Breast epithelium (tissue), 4 donors: ENCODE measurements at regions not wholly inside any gene's neighbourhood (a gene's known extent, or its start where the extent isn't known, plus 50 kb on each side); places are given as distances from the start of the nearest gene placed in this dataset.

Experiments
- DNase-seq, 2 donors: peaks; one replicate each; pipeline ENCODE4 v3.0.0-alpha.2; 2019; ENCODE audit warnings: low spot score in 2 of 2
- H3K27ac ChIP-seq, 2 donors: fragments of 200-600 bp; sonication (generic) in 1 of 2; one replicate each; pipeline ENCODE4 v1.5.1; 2016 to 2019; ENCODE audit warnings: mild to moderate bottlenecking in 1 of 2
- H3K27me3 ChIP-seq, 2 donors: fragments of 200-600 bp; sonication (generic) in 1 of 2; one replicate each; pipeline versions ENCODE4 v1.5.1 to v1.6.0; 2017 to 2019; ENCODE audit warnings: control low read depth in 1 of 2, mild to moderate bottlenecking in 1 of 2
- H3K36me3 ChIP-seq: fragments of 200-600 bp; one replicate; pipeline ENCODE4 v1.5.1; 2019
- H3K4me1 ChIP-seq, 2 donors: fragments of 200-600 bp; sonication (generic); one replicate each; pipeline ENCODE4 v1.5.1; 2016 to 2019; ENCODE audit warnings: control low read depth in 1 of 2
- H3K4me3 ChIP-seq, 3 donors: fragments of 200-600 bp; sonication (generic); 1 replicate in 2 of 3; 2 replicates in 1 of 3; pipeline ENCODE4 v1.5.1; 2016 to 2019; ENCODE audit warnings: mild to moderate bottlenecking in 3 of 3, moderate library complexity in 2 of 3
- H3K9me3 ChIP-seq, 2 donors: fragments of 200-600 bp; sonication (generic) in 1 of 2; one replicate each; pipeline ENCODE4 v1.5.1; 2016 to 2019; ENCODE audit warnings: control low read depth in 1 of 2
- CTCF ChIP-seq, 3 donors: fragments of 450-650 bp; IDR thresholded peaks; one replicate each; pipeline ENCODE4 v1.5.1; 2016 to 2017; ENCODE audit warnings: antibody characterized with exemption in 3 of 3, mild to moderate bottlenecking in 3 of 3, moderate library complexity in 3 of 3
- POLR2A ChIP-seq: fragments of 450-650 bp; IDR thresholded peaks from one replicate; pipeline ENCODE4 v1.6.1; 2016; ENCODE audit warnings: antibody characterized with exemption, mild to moderate bottlenecking, moderate library complexity
- POLR2AphosphoS5 ChIP-seq, 3 donors: sonication (generic); formaldehyde crosslinking; IDR thresholded peaks; one replicate each; pipeline ENCODE4 v1.6.1; 2017; ENCODE audit warnings: antibody characterized with exemption in 3 of 3
- intact Hi-C: fragments of 100-400 bp; cut with DNase I; formaldehyde crosslinking; loops from one replicate; pipeline ENCODE4 v1.15.1; 2023; ENCODE audit warnings: low total_unique reads

GRCh38 chr4:165668694-165669093 lies 204.3 kb upstream of the TLL1 start:
- H3K27me3 ChIP-seq, result no peaks in the 10 kb centered on the region
- intact Hi-C loops, result no loop called here
- no peaks in the 10 kb centered on the region for H3K9me3 ChIP-seq
- no peaks in the 10 kb centered on the region for H3K4me1 ChIP-seq
- H3K4me3 ChIP-seq, result no peak overlapping the region
- H3K36me3 ChIP-seq, result no peaks in the 10 kb centered on the region
- TF ChIP-seq POLR2AphosphoS5 (IDR thresholded peaks at IDR 0.05) (no peak), CTCF (IDR thresholded peaks at IDR 0.05) (no peak), POLR2A (no peak)
- H3K27ac ChIP-seq, result no peak overlapping the region
- no peak for DNase-seq

- no peaks in the 10 kb centered on the region for H3K9me3 ChIP-seq
- H3K36me3 ChIP-seq, result no peaks in the 10 kb centered on the region
- H3K27me3 ChIP-seq, result no peaks in the 10 kb centered on the region
- intact Hi-C loops, result no loop called here
- H3K4me1 ChIP-seq, result no peaks in the 10 kb centered on the region
- H3K27ac ChIP-seq, result no peak overlapping the region
- TF ChIP-seq POLR2AphosphoS5 (IDR thresholded peaks at IDR 0.05), result no peak
- TF ChIP-seq CTCF (IDR thresholded peaks at IDR 0.05), result no peak
- no peak for TF ChIP-seq POLR2A
- no peak overlapping the region for H3K4me3 ChIP-seq
- no peak for DNase-seq
Observed at GRCh38 chr4:165677081-165677480, 196.0 kb upstream of the TLL1 start.

- intact Hi-C loops, result no loop called here
- Histone ChIP-seq H3K9me3 (no peaks in the 10 kb centered on the region), H3K4me1 (no peaks in the 10 kb centered on the region)
Observed at GRCh38 chr4:165678236-165678935, 194.7 kb upstream of the TLL1 start.

GRCh38 chr4:165678936-165679325 lies 194.1 kb upstream of the TLL1 start:
- H3K4me3 ChIP-seq, result no peak overlapping the region
- intact Hi-C loops, result no loop called here
- H3K9me3 ChIP-seq, result no peaks in the 10 kb centered on the region
- no peaks in the 10 kb centered on the region for H3K4me1 ChIP-seq
- H3K27me3 ChIP-seq, result no peaks in the 10 kb centered on the region
- H3K27ac ChIP-seq, result no peak overlapping the region
- H3K36me3 ChIP-seq, result no peaks in the 10 kb centered on the region
- TF ChIP-seq CTCF (IDR thresholded peaks at IDR 0.05) (no peak), POLR2A (no peak), POLR2AphosphoS5 (IDR thresholded peaks at IDR 0.05) (no peak)
- no peak for DNase-seq

More at GRCh38 chr4:165678236-165678935, 194.7 kb upstream of the TLL1 start:
- DNase-seq, result no peak
- Histone ChIP-seq H3K27me3 (no peaks in the 10 kb centered on the region), H3K36me3 (no peaks in the 10 kb centered on the region), H3K4me3 (no peak overlapping the region), H3K27ac (no peak overlapping the region)
- no peak for TF ChIP-seq POLR2A
- TF ChIP-seq POLR2AphosphoS5 (IDR thresholded peaks at IDR 0.05), result no peak
- TF ChIP-seq CTCF (IDR thresholded peaks at IDR 0.05), result no peak

- TF ChIP-seq POLR2AphosphoS5 (IDR thresholded peaks at IDR 0.05) (no peak), POLR2A (no peak), CTCF (IDR thresholded peaks at IDR 0.05) (no peak)
- DNase-seq, result no peak
- intact Hi-C loops, result no loop called here
- Histone ChIP-seq H3K27me3 (no peaks in the 10 kb centered on the region), H3K4me1 (no peaks in the 10 kb centered on the region), H3K4me3 (no peak overlapping the region), H3K9me3 (no peaks in the 10 kb centered on the region), H3K27ac (no peak overlapping the region), H3K36me3 (no peaks in the 10 kb centered on the region)
Observed at GRCh38 chr4:165680821-165681220, 192.2 kb upstream of the TLL1 start.
